ENCODE measurements at regions not wholly inside any gene's neighbourhood (a gene's known extent, or its start where the extent isn't known, plus 50 kb on each side); places are given as distances from the start of the nearest gene placed in this dataset.

- no peak overlapping the region for H3K4me2 ChIP-seq
- peaks cover 9% of the 10 kb centered on the region for H3K9me3 Mint-ChIP-seq
- TF ChIP-seq EZH2 (IDR thresholded peaks at IDR 0.05) (no peak), CTCF (IDR thresholded peaks at IDR 0.05) (no peak), EZH2phosphoT487 (IDR thresholded peaks at IDR 0.05) (no peak)
- no peak for DNase-seq (ENCODE audit: low spot score)
- no peak overlapping the region for H3K4me3 Mint-ChIP-seq
- H3K27ac Mint-ChIP-seq = no peak overlapping the region
- H3K4me3 ChIP-seq = no peak overlapping the region
- H2AFZ ChIP-seq (replicated peaks) = no peak overlapping the region
- H3K27me3 ChIP-seq = no peaks in the 10 kb centered on the region
- no peaks in the 10 kb centered on the region for H4K20me1 ChIP-seq (ENCODE audit: low read depth)
- no peak overlapping the region for H3K9ac ChIP-seq
- no peaks in the 10 kb centered on the region for H3K36me3 Mint-ChIP-seq
- no peaks in the 10 kb centered on the region for H3F3A ChIP-seq (ENCODE audit: low read depth)
- H3K36me3 ChIP-seq = no peaks in the 10 kb centered on the region
- H3K9me3 ChIP-seq (ENCODE audit: low read depth) = no peaks in the 10 kb centered on the region
- no peaks in the 10 kb centered on the region for H3K27me3 Mint-ChIP-seq (ENCODE audit: insufficient read depth, low read depth)
- H3K4me1 ChIP-seq = peaks cover 13% of the 10 kb centered on the region
- H3K27ac ChIP-seq = no peak overlapping the region
- no peaks in the 10 kb centered on the region for H3K4me1 Mint-ChIP-seq
- H3K79me2 ChIP-seq (ENCODE audit: low read depth) = no peaks in the 10 kb centered on the region
Observed at GRCh38 chr4:34516524-34516923, 1727.8 kb downstream of the ARAP2 start.

GRCh38 chr4:34534916-34535315, 1709.4 kb downstream of the ARAP2 start:
- Histone ChIP-seq H3F3A (ENCODE audit: low read depth) (no peaks in the 10 kb centered on the region), H3K9ac (no peak overlapping the region), H3K36me3 (no peaks in the 10 kb centered on the region), H4K20me1 (ENCODE audit: low read depth) (no peaks in the 10 kb centered on the region), H3K27me3 (no peaks in the 10 kb centered on the region), H3K79me2 (ENCODE audit: low read depth) (no peaks in the 10 kb centered on the region), H3K4me3 (no peak overlapping the region), H3K4me2 (no peak overlapping the region), H3K9me3 (ENCODE audit: low read depth) (no peaks in the 10 kb centered on the region), H3K27ac (no peak overlapping the region), H3K4me1 (no peaks in the 10 kb centered on the region), H2AFZ (replicated peaks) (no peak overlapping the region)
- no peak for DNase-seq (ENCODE audit: low spot score)
- no peaks in the 10 kb centered on the region for H3K4me1 Mint-ChIP-seq
- H3K4me3 Mint-ChIP-seq = no peak overlapping the region
- no peaks in the 10 kb centered on the region for H3K9me3 Mint-ChIP-seq
- no peak for TF ChIP-seq EZH2phosphoT487 (IDR thresholded peaks at IDR 0.05)
- TF ChIP-seq EZH2 (IDR thresholded peaks at IDR 0.05) = no peak
- TF ChIP-seq CTCF (IDR thresholded peaks at IDR 0.05) = no peak
- H3K36me3 Mint-ChIP-seq = no peaks in the 10 kb centered on the region
- peaks cover 2% of the 10 kb centered on the region for H3K27me3 Mint-ChIP-seq (ENCODE audit: insufficient read depth, low read depth)
- no peak overlapping the region for H3K27ac Mint-ChIP-seq

GRCh38 chr4:34566091-34566490, 1678.2 kb downstream of the ARAP2 start:
- H3F3A ChIP-seq (ENCODE audit: low read depth) = no peaks in the 10 kb centered on the region
- no peaks in the 10 kb centered on the region for H4K20me1 ChIP-seq (ENCODE audit: low read depth)
- Mint-ChIP-seq H3K27me3 (ENCODE audit: insufficient read depth, low read depth) (no peaks in the 10 kb centered on the region), H3K4me1 (no peaks in the 10 kb centered on the region), H3K36me3 (no peaks in the 10 kb centered on the region), H3K4me3 (no peak overlapping the region), H3K27ac (no peak overlapping the region), H3K9me3 (no peaks in the 10 kb centered on the region)
- no peak overlapping the region for H3K4me2 ChIP-seq
- H2AFZ ChIP-seq (replicated peaks) = no peak overlapping the region
- H3K4me3 ChIP-seq = no peak overlapping the region
- H3K79me2 ChIP-seq (ENCODE audit: low read depth) = no peaks in the 10 kb centered on the region
- TF ChIP-seq CTCF (IDR thresholded peaks at IDR 0.05) (no peak), EZH2phosphoT487 (IDR thresholded peaks at IDR 0.05) (no peak), EZH2 (IDR thresholded peaks at IDR 0.05) (no peak)
- H3K4me1 ChIP-seq = no peaks in the 10 kb centered on the region
- no peaks in the 10 kb centered on the region for H3K27me3 ChIP-seq
- H3K27ac ChIP-seq = no peak overlapping the region
- DNase-seq (ENCODE audit: low spot score) = no peak
- no peaks in the 10 kb centered on the region for H3K36me3 ChIP-seq
- H3K9ac ChIP-seq = no peak overlapping the region
- no peaks in the 10 kb centered on the region for H3K9me3 ChIP-seq (ENCODE audit: low read depth)

GRCh38 chr4:34572026-34572425, 1672.3 kb downstream of the ARAP2 start:
- no peak for TF ChIP-seq CTCF (IDR thresholded peaks at IDR 0.05)
- no peak for TF ChIP-seq EZH2phosphoT487 (IDR thresholded peaks at IDR 0.05)
- TF ChIP-seq EZH2 (IDR thresholded peaks at IDR 0.05) = no peak
- H3K27me3 Mint-ChIP-seq (ENCODE audit: insufficient read depth, low read depth) = no peaks in the 10 kb centered on the region
- H3F3A ChIP-seq (ENCODE audit: low read depth) = no peaks in the 10 kb centered on the region
- peaks cover 9% of the 10 kb centered on the region for H3K4me1 ChIP-seq
- no peak overlapping the region for H3K4me3 ChIP-seq
- H4K20me1 ChIP-seq (ENCODE audit: low read depth) = no peaks in the 10 kb centered on the region
- no peak overlapping the region for H3K27ac ChIP-seq
- no peaks in the 10 kb centered on the region for H3K36me3 ChIP-seq
- no peaks in the 10 kb centered on the region for H3K36me3 Mint-ChIP-seq
- H3K9me3 ChIP-seq (ENCODE audit: low read depth) = no peaks in the 10 kb centered on the region
- no peak overlapping the region for H3K9ac ChIP-seq
- H3K4me1 Mint-ChIP-seq = peaks cover 4% of the 10 kb centered on the region
- H3K27me3 ChIP-seq = no peaks in the 10 kb centered on the region
- no peaks in the 10 kb centered on the region for H3K9me3 Mint-ChIP-seq
- no peak for DNase-seq (ENCODE audit: low spot score)
- no peak overlapping the region for H3K27ac Mint-ChIP-seq
- no peak overlapping the region for H2AFZ ChIP-seq (replicated peaks)
- no peak overlapping the region for H3K4me3 Mint-ChIP-seq
- no peak overlapping the region for H3K4me2 ChIP-seq
- H3K79me2 ChIP-seq (ENCODE audit: low read depth) = no peaks in the 10 kb centered on the region

Data from neural progenitor cell (in vitro differentiated cells).